Lung (tissue), 11 donors: ENCODE measurements at regions not wholly inside any gene's neighbourhood (a gene's known extent, or its start where the extent isn't known, plus 50 kb on each side); places are given as distances from the start of the nearest gene placed in this dataset.

ENCODE experiments used
- ATAC-seq: fragments of 200-7000 bp; cut with Tn5 transposase; one replicate; pipeline ENCODE4 v1.9.1; 2020; ENCODE audit warnings: moderate number of reproducible peaks; ENCODE audit not compliant: insufficient read depth, low FRiP score
- DNase-seq, 3 donors: peaks; one replicate each; pipeline ENCODE4 v3.0.0-alpha.2; 2013 to 2017
- H3K27ac ChIP-seq, 2 donors: one replicate each; pipeline ENCODE4 v1.5.1; 2013; ENCODE audit warnings: mild to moderate bottlenecking in 2 of 2, moderate library complexity in 2 of 2, control low read depth in 1 of 2, inconsistent platforms in 1 of 2, low read depth in 1 of 2, low read length in 1 of 2
- H3K27me3 ChIP-seq, 3 donors: one replicate each; pipeline ENCODE4 v1.5.1; 2013; ENCODE audit warnings: low read length in 2 of 3; ENCODE audit not compliant: control insufficient read depth in 3 of 3, insufficient read depth in 3 of 3
- H3K36me3 ChIP-seq, 4 donors: one replicate each; pipeline ENCODE4 v1.5.1; 2013; ENCODE audit warnings: low read length in 4 of 4, mild to moderate bottlenecking in 1 of 4, moderate library complexity in 1 of 4; ENCODE audit not compliant: control insufficient read depth in 4 of 4, insufficient read depth in 4 of 4
- H3K4me1 ChIP-seq, 5 donors: one replicate each; pipeline ENCODE4 v1.5.1; 2013; ENCODE audit warnings: low read length in 5 of 5, mild to moderate bottlenecking in 2 of 5, moderate library complexity in 1 of 5; ENCODE audit not compliant: control insufficient read depth in 5 of 5, insufficient read depth in 5 of 5
- H3K4me3 ChIP-seq: one replicate; pipeline ENCODE4 v1.5.1; 2013; ENCODE audit warnings: mild to moderate bottlenecking, control low read depth, moderate library complexity
- H3K9ac ChIP-seq, 2 donors: one replicate each; pipeline ENCODE4 v1.5.1; 2013; ENCODE audit warnings: low read length in 2 of 2, control low read depth in 1 of 2; ENCODE audit not compliant: insufficient read depth in 1 of 2
- H3K9me3 ChIP-seq, 4 donors: one replicate each; pipeline ENCODE4 v1.5.1; 2013; ENCODE audit warnings: low read length in 3 of 4, mild to moderate bottlenecking in 1 of 4, moderate library complexity in 1 of 4; ENCODE audit not compliant: control insufficient read depth in 4 of 4, insufficient read depth in 3 of 4
- WGBS, 2 donors: extraction: QIAGEN DNeasy Blood & Tissue Kit; methylation state at CpG; one replicate each; pipeline ENCODE4 v1.1.7; 2013; 5-methylcytosine and 5-hydroxymethylcytosine counted together
- TF ChIP-seq, protein P1 (sequence below): IDR thresholded peaks from 2 replicates; pipeline ENCODE4 v1.5.1; 2012; ENCODE audit warnings: mild to moderate bottlenecking; ENCODE audit errors: control extremely low read depth, extremely low read depth
- donor health status: control.
- donor health status: control.
- donor health status: Bipolar disorder and iron deficiency.
- donor health status: healthy.
- donor health status: DM: yes; HTN: yes; CAD: no.

GRCh38 chrX:129145385-129145784 lies 377.9 kb downstream of the SMARCA1 start:
- 55 to 65% methylated on average over 2 of the region's 2 CpGs for WGBS, 2 donors
- Histone ChIP-seq H3K4me1 (no peaks in the 10 kb centered on the region), H3K27ac (no peak overlapping the region), H3K4me3 (no peak overlapping the region), H3K9me3 (no peaks in the 10 kb centered on the region), H3K36me3 (no peaks in the 10 kb centered on the region), H3K9ac (no peak overlapping the region), H3K27me3 (no peaks in the 10 kb centered on the region)
- no peak for DNase-seq
- no peak for ATAC-seq
- TF ChIP-seq, protein P1, sequence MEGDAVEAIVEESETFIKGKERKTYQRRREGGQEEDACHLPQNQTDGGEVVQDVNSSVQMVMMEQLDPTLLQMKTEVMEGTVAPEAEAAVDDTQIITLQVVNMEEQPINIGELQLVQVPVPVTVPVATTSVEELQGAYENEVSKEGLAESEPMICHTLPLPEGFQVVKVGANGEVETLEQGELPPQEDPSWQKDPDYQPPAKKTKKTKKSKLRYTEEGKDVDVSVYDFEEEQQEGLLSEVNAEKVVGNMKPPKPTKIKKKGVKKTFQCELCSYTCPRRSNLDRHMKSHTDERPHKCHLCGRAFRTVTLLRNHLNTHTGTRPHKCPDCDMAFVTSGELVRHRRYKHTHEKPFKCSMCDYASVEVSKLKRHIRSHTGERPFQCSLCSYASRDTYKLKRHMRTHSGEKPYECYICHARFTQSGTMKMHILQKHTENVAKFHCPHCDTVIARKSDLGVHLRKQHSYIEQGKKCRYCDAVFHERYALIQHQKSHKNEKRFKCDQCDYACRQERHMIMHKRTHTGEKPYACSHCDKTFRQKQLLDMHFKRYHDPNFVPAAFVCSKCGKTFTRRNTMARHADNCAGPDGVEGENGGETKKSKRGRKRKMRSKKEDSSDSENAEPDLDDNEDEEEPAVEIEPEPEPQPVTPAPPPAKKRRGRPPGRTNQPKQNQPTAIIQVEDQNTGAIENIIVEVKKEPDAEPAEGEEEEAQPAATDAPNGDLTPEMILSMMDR = no peak

DNA sequence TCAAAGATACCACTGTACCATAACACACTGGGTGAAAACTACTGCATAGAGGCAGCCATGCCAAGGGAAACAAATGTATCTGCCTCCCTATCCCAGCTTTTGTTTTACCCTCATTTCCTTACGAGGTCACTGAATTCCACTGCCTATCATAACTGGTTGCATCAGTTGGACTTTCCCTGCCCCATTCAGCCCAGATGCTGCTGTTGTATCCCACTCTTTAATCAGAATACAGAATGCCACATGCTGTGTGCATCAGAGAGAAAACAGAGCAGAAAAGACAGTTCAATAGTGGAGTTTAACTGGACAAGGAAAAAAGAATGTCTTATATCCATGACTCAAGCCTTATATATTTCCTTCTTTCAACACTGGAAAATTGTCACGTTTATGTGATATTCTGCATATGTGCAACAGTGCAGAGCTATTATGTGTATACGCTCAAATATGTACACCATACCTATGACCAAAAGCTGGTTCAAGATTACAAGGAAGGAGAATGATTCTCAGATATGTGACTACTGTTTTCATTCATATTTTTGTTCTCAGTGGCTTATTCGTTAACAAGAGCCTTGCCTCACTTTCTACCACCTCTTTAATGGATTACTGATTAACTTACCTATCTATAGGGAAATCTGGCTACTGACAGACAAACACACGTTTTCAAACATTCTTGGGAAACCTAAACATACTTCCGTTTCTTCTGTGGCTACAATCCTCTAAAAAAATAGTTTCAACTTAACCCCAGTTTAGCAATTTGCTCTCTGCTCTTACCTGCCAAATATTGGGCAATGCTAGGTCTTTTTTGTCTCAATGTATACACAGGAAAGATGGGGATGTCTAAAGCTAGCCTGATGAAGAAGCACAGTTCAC lies 378.9 kb downstream of the SMARCA1 start:
- Histone ChIP-seq H3K4me3 (no peak overlapping the region), H3K36me3 (no peaks in the 10 kb centered on the region), H3K4me1 (no peaks in the 10 kb centered on the region), H3K27ac (no peak overlapping the region), H3K9ac (no peak overlapping the region), H3K27me3 (no peaks in the 10 kb centered on the region), H3K9me3 (no peaks in the 10 kb centered on the region)
- ATAC-seq = no peak
- peak in 1 of 3 donors; percentile 14 for DNase-seq
- 54 to 69% methylated on average over 6 of the region's 6 CpGs for WGBS, 2 donors
- TF ChIP-seq, protein P1 = no peak

GRCh38 chrX:129139837-129140598 lies 383.3 kb downstream of the SMARCA1 start:
- DNase-seq = no peak

More at GRCh38 chrX:129139837-129140598, 383.3 kb downstream of the SMARCA1 start:
- TF ChIP-seq, protein P1 = no peak
- Histone ChIP-seq H3K9me3 (no peaks in the 10 kb centered on the region), H3K27me3 (no peaks in the 10 kb centered on the region), H3K9ac (no peak overlapping the region), H3K4me1 (no peaks in the 10 kb centered on the region), H3K4me3 (no peak overlapping the region), H3K36me3 (peaks cover 0 to 1% (median 0%) of the 10 kb centered on the region in 4 donors), H3K27ac (no peak overlapping the region)
- ATAC-seq = no peak
